ENCODE measurements at regions not wholly inside any gene's neighbourhood (a gene's known extent, or its start where the extent isn't known, plus 50 kb on each side); places are given as distances from the start of the nearest gene placed in this dataset.

DNA sequence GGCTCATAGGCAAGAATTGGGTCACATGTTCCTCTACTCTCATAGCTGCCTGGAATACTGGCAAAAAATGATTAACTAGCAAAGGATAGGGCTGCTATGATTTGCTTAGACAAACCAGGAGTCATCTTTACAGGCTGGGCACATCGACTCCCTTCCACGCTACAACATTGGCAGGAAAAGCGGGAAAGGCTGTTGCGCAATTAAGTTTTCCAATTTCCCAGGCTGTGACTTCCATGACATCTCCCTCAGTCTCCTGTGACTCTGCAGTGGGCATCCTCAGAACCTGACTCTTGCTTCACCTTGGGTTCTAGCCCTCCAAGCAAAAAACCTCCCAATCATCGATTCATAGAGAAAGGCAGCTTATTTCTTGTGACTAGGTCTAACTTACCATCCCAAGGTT, 184.5 kb upstream of the E2F7 start:
- TF ChIP-seq, protein P1, sequence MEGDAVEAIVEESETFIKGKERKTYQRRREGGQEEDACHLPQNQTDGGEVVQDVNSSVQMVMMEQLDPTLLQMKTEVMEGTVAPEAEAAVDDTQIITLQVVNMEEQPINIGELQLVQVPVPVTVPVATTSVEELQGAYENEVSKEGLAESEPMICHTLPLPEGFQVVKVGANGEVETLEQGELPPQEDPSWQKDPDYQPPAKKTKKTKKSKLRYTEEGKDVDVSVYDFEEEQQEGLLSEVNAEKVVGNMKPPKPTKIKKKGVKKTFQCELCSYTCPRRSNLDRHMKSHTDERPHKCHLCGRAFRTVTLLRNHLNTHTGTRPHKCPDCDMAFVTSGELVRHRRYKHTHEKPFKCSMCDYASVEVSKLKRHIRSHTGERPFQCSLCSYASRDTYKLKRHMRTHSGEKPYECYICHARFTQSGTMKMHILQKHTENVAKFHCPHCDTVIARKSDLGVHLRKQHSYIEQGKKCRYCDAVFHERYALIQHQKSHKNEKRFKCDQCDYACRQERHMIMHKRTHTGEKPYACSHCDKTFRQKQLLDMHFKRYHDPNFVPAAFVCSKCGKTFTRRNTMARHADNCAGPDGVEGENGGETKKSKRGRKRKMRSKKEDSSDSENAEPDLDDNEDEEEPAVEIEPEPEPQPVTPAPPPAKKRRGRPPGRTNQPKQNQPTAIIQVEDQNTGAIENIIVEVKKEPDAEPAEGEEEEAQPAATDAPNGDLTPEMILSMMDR (IDR thresholded peaks at IDR 0.05; ENCODE audit: low read depth, low read length) = no peak
- TF ChIP-seq EZH2phosphoT487 (IDR thresholded peaks at IDR 0.05; ENCODE audit: low read depth) = no peak
